GM06990 (cell line): ENCODE measurements at regions not wholly inside any gene's neighbourhood (a gene's known extent, or its start where the extent isn't known, plus 50 kb on each side); places are given as distances from the start of the nearest gene placed in this dataset.

Source experiments
- DNase-seq: peaks from one replicate; pipeline ENCODE4 v3.0.0-alpha.2; 2011; ENCODE audit not compliant: insufficient read length; ENCODE audit errors: extremely low read depth
- H3K27me3 ChIP-seq: replicated peaks from 2 replicates; pipeline ENCODE4 v1.6.0; 2011; ENCODE audit warnings: low read length; ENCODE audit not compliant: control insufficient read depth, insufficient read depth
- H3K36me3 ChIP-seq: 2 replicates; pipeline ENCODE4 v1.5.1; 2011; ENCODE audit warnings: low read length; ENCODE audit not compliant: control insufficient read depth, insufficient read depth
- H3K4me3 ChIP-seq: replicated peaks from 2 replicates; pipeline ENCODE4 v1.5.1; 2011; ENCODE audit warnings: low read depth, mild to moderate bottlenecking, control low read depth, low read length
- CTCF ChIP-seq: IDR thresholded peaks from 2 replicates; pipeline ENCODE4 v1.5.1; 2011; ENCODE audit warnings: low read length, control low read depth, mild to moderate bottlenecking, inconsistent platforms; ENCODE audit not compliant: insufficient read depth, poor library complexity, severe bottlenecking

- DNase-seq, result no peak
Observed at GRCh38 chr1:233444484-233444883, 117.0 kb downstream of the MAP3K21 start.

DNA sequence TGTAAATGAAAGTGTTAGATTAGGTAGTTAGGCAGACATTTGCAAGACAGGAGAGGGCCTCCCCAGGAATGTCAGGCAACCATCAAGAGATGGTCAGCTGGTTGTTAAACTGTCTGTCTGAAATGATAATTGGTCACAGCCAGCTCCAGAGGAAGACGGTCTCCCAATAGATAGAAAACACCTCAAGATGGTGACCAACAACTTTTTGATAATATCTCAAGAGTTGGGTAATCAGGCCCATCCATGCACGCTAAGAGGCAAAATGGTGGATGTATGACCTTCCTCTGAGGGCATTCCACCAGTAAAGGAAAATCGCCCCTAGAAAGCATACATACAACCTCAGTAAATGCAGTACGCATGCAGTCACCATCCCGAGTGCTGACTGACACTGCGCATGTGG is 118.2 kb downstream of the MAP3K21 start:
- Histone ChIP-seq H3K27me3 (no peaks in the 10 kb centered on the region), H3K36me3 (no peaks in the 10 kb centered on the region), H3K4me3 (no peak overlapping the region)
- no peak for DNase-seq
- no peak for TF ChIP-seq CTCF

More at GRCh38 chr1:233444484-233444883, 117.0 kb downstream of the MAP3K21 start:
- Histone ChIP-seq H3K27me3 (no peaks in the 10 kb centered on the region), H3K4me3 (no peak overlapping the region), H3K36me3 (no peaks in the 10 kb centered on the region)
- TF ChIP-seq CTCF, result no peak

DNA sequence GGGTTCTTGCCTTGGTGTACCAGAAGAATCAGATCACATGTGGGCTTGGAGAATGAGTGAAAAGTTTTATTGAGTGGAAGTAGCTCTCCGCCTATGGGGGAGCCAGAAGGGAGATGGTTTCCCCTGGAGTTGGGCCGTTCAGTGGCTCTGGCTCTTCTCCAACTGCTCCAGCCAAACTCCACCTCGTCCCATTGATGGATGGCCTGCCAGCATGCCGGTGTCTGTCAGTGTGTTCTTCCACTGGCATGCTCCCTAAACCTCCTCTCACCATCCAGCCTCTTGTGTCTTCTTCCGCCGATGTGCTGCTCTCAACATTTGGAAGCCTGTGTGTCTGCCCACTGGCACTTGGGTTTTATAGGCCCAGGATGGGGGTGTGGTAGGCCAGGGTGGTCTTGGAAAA is 119.4 kb downstream of the MAP3K21 start:
- Histone ChIP-seq H3K4me3 (no peak overlapping the region), H3K27me3 (no peaks in the 10 kb centered on the region), H3K36me3 (no peaks in the 10 kb centered on the region)
- no peak for DNase-seq
- TF ChIP-seq CTCF, result no peak

- H3K4me3 ChIP-seq, result no peak overlapping the region
- H3K27me3 ChIP-seq, result no peaks in the 10 kb centered on the region
- no peak for DNase-seq
- no peak for TF ChIP-seq CTCF
- no peaks in the 10 kb centered on the region for H3K36me3 ChIP-seq
Observed at GRCh38 chr1:233448109-233448689, 120.7 kb downstream of the MAP3K21 start.

DNA sequence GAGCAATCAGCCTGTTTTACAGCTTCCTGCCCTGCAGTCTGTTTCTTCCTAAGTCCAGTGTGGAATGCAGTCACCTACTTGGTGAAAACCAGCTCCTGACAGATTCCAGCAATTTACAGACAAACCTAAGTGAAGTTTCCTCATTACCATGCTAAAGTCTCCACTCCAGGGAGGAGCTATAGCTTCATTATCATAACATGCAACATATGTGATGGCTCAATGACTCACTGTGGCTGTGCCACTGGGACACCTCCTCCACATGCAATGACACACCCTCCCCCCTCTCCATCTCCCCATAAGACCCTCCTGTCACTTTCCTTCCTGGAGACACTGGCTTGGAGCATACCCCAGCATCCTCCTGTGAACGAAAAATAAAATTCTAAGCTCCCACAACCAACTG is 125.2 kb downstream of the MAP3K21 start:
- no peaks in the 10 kb centered on the region for H3K36me3 ChIP-seq
- no peak overlapping the region for H3K4me3 ChIP-seq
- no peaks in the 10 kb centered on the region for H3K27me3 ChIP-seq
- TF ChIP-seq CTCF, result no peak
- DNase-seq, result no peak

DNA sequence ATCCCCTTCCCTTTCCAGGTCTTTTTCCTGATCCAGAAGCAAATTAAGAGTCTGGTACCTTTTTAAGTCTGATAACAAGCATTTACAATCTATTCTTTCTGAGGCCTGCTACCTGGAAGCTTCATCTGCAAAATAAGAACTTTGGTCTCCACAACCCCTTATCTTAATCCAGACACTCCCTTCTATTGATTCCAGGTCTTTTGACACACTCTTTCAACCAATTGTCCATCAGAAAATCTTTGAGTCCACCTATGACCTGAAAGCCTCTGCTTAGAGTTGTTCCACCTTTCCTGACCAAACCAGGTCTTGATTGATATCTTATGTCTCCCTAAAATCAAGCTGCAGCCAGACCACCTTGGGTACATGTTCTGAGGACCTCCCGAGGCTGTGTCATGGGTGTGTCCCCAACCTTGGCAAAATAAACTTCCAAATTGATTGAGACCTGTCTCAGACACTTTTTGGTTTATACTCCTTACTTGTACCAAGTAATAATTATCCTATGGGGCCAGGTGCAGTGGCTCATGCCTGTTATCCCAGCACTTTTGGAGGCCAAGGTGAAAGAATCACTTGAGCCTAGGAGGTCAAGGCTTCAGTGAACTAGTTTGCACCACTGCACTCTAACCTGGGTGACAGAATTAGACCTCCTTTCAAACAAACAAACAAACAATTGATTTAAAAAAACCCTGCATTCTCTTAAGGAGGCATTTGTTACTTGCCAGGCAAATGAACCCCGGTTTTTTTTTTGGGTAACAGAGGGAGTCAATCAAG is 126.1 kb downstream of the MAP3K21 start:
- Histone ChIP-seq H3K4me3 (no peak overlapping the region), H3K36me3 (no peaks in the 10 kb centered on the region), H3K27me3 (no peaks in the 10 kb centered on the region)
- no peak for TF ChIP-seq CTCF
- DNase-seq, result no peak
